Suppressor macrophage (primary cell): ENCODE measurements at regions not wholly inside any gene's neighbourhood (a gene's known extent, or its start where the extent isn't known, plus 50 kb on each side); places are given as distances from the start of the nearest gene placed in this dataset.
A peak's percentile ranks its signal among the peaks of the same experiment; 100 is the strongest.
"Not testable (repeated sequence)": the region's sequence is repeated elsewhere in the genome, so short reads cannot be mapped to it uniquely, and the experiment has no call there.

ENCODE experiments used
- DNase-seq, 4 experiments: peaks; one replicate each; pipeline ENCODE4 v3.0.0-alpha.2; 2020 to 2022

DNA sequence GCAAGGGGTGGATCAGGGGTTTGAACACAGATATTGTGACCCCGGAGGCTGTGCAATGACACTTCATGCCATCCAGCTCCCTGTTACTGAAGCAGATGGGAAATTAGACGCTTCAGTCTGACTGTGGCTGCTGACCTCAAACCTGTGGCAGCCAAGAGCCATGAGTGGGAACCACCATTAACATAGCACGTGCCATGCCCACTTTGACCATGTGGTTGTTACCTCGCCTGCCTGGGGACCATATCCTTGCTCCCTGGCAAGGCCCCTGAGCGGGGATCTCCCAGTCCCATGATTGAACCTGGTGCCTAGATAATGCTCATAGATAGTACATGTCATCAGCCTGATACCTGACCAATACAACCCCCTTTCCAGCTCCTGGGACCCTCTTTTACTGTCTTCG lies 68.9 kb downstream of the CYP26B1 start:
- DNase-seq, result no peak

DNA sequence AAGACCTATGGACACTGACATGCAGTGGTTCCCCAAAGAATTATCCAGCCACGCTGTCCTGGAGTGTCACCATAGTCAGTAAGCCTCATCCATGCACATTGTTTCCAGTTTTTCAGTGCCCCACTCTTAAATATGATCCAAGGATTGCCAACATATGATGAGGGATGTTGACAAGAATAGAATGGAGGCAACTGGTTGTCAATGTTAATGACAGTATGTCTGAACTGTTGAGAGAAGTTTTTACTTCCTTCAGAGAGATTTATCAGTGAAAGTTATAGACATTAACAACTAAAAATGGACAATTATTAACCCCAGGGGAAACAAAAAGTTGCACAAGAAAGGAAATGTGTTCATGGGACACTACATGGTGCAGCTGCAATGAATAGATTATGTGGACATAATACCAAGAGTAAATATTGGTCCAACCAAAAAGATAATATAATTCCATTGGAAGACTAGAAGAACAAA lies 69.9 kb downstream of the CYP26B1 start:
- DNase-seq, result no peak

DNA sequence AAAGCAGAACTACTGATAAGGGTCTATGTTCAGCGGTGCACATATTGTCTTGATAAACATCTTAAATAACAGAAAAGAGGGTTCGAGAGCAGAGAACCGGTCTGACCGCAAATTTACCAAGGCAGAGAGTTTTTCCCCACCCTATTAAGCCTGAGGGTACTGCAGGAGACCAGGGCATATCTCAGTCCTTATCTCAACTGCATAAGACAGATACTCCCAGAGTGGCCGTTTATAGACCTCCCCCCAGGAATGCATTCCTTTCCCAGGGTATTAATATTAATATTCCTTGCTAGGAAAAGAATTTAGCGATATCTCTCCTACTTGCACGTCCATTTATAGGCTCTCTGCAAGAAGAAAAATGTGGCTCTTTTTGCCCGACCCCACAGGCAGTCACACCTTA lies 74.3 kb downstream of the CYP26B1 start:
- DNase-seq, result not testable (repeated sequence)

DNA sequence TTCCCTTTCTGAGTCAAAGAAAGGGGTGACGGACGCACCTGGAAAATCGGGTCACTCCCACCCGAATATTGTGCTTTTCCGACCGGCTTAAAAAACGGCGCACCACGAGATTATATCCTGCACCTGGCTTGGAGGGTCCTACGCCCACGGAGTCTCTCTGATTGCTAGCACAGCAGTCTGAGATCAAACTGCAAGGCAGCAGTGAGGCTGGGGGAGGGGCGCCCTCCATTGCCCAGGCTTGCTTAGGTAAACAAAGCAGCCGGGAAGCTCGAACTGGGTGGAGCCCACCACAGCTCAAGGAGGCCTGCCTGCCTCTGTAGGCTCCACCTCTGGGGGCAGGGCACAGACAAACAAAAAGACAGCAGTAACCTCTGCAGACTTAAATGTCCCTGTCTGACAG lies 83.5 kb downstream of the CYP26B1 start:
- DNase-seq, result not testable (repeated sequence)

DNA sequence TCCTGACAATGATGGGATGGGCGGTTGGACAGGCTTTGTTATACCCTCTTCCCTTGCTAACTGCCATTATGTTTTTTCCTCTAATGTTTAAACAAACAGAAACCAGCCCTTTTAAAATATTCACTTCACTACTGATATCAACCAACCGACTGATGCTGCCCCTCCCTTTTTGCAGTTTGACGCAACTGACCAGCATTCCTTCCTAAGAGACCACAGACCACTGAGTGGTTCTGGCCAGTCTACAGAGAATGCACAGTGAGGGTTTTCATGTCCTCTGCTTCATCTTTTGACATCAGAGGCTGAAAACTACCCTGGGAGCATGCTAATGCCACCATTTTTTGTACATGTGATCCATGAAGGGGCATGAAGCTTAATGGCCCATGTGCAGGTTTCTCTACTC lies 85.3 kb downstream of the CYP26B1 start:
- DNase-seq, result no peak

DNA sequence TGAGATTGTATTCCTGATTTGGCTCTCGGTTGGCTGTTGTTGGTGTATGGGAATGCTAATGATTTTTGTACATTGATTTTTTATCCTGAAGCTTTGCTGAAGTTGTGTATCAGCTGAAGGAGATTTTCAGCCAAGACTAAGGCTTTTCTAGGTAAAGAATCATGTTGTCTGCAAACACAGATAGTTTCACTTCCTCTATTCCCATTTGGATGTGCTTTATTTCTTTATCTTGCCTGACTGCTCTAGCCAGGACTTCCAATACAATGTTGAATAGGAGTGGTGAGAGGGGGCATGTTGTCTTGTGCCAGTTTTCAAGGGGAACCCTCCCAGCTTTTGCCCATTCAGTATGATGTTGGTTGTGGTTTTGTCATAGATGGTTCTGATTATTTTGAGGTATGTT lies 90.4 kb downstream of the CYP26B1 start:
- peak in 2 of 4 experiments; percentile 6 to 21 for DNase-seq

DNA sequence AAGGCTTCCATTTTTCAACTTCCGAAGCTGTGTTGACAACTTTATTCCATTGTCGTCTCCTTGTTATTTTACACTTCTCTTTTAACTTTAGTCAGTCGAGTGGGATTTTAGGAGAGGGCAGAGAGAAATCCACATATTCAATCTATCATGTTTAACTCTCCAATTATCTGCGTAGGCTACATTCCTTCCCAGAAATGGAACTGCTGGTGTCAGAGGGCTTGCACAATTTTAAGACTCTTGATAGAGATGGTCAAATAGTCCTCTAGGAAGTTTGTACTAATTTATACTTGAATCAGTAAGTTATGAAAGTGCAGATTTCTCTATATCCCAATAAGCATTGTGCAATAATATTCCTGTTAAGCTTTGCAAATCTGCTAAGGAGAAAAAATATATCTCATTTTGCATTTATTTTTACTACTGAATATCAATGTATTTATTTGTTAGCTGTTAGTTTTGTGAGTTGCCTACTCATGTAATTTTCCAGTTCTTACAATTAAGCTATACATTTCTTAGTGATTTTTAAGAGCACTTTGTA lies 95.6 kb downstream of the CYP26B1 start:
- no peak for DNase-seq

DNA sequence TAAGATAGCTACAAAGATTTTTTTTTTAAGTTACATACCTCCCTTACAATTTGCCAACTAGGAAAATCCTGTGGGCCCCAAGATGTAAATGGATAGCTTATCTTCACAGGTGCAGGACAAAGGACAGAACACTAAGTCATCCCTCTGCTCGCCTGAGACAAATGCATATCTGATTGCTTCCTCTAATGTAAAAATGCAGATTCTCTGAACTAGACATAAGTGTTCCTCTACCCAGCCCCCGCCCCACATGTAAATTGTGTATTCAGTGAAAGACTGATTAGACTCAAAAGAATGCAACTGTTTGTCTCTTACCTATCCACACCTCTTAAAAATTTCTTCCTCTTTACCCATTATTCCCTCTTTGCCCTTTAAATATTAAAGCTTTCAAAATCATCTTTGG lies 96.5 kb downstream of the CYP26B1 start:
- DNase-seq, result no peak

DNA sequence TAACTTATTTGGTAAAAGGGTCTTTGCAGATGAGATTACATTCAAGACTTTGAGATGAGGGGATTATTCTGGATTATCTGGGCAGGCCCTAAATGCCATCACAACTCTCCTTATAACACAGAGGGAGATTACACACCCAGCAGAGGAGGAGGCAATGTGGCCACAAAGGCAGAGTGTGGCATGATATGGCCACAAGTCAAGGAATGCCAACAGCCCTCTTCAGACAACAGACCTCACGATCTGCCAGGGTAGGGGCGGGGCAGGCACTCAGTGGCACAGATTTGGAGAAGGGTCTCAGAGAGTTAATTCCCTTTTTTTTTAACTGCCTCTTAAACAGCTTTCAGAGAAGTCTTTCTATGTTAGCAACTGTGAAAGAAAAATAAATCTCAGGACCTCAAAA lies 96.9 kb downstream of the CYP26B1 start:
- no peak for DNase-seq

DNA sequence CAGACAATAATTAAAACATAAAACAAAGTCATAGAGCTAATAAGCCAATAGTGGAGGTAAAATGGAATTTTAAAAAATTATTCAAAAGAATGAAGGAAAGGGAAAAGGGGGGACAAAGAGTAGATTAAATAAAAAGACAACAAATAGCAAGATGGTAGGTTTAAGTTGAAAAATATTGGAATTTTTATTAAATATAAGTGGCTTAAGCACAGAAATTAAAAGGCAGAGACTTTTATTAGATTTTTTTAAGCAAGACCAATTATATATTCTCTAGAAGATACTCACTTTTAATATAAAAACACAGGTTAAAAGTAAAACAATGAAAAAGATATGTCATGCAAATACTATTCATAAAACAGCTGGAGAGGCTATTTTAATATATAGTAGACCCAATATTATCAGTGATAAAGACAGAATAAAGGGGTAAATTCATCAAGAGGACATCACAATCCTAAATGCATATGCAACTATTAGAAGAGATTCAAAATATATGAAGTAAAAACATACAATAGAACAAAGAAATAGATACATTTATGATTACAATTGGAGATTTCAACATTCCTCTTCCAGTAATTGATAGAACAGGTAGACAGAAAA lies 98.7 kb downstream of the CYP26B1 start:
- no peak for DNase-seq

DNA sequence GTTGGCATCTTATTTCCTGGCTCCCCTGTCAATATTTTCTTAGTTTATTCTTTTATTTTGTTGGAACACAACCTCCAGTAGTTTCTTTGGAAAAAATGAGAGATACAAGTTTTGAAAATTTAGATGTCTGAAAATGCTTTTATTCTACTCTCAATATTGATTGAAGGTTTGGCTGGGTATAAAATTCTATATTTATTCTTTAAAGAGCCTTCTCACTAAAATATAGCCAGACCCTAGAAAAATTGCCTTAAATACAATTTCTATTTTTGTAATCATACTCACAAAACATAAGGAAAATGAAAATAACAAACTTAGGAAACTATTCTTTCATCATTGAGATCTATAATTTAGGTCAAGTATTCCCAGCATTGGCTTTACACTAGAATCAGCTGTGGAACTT lies 103.7 kb downstream of the CYP26B1 start:
- DNase-seq, result no peak

DNA sequence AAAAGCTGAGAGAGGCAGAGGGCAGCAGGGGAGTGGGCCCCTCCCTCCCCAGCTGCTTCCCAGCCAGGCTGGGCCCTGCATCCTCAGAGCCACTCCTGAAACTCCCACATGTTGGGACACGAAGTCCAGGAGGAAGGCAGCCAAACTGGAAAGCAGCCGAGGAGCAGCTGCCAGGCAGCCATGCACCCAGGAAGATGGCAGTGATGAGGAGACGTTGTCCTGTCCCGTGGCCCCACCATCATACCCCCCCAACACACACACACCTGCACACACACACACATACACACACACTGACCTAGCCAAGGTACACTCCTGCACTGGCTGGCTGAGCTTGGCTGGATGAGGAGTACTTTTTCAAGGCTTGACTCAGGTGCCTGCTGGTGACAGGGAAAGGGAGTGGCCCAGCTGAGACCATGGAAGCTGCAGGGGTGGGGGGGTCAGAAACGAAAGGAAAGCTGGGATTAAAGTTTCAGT lies 106.0 kb downstream of the CYP26B1 start:
- no peak for DNase-seq

DNA sequence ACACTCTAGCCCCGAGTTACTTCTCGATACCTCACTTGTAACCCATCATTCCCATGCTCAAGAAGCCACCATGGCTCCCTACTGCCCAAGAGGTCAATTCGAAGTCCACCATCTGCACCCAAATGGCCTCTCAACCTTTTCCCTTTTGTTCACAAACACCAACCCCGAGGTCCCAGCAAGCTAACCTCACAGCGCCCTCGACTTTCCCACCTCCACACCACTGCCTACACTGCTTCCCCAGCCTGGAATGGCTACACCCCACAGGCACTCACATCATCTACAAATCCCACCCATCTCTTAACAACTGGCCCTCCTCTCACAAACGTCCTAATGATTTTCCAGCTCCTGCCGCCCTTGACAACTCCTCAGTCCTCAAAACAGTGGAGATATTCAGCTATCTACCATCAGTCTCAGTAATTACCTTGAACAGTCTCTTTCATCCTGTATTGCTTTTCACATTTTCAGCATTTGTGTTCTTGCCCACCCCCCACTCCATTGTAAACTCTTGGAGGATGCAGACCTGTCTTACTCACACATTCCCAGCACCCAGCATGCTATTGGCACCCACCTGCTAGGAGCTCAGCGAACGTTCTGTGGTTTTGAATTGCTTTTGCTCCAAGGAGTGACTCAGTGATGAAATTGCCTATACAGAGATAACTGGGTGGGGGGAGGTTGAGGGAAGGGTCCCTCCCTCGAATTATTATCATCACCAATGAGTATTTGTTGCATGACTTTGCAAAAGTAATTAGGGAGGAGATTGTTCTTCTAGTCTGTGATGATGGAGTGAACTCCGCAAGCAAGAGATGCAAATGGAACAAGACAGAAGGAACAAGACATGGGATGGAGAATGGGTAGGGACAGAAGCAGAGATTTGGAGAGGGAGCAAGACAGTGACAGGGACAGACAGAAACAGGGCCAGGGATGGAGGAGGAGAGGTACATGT lies 106.8 kb downstream of the CYP26B1 start:
- no peak for DNase-seq

DNA sequence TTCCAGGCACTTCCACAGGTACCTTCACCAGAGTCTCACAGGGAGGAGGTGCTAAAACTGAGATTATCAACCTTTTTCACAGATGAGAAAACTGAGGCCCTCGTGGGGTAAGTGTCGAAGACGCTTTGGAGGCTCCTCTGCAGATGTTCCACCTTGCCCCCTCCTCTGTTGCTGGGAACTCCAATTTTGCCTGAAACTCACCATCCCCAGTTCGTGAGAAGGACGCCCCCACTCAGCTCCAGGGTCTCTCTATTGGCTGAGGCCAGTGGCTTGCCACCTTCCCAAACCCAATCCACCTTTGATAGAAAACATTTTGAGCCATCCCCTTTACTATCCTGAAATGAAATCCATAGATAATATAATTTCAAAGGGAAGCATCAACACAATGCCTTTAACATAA lies 109.1 kb downstream of the CYP26B1 start:
- DNase-seq, result no peak

DNA sequence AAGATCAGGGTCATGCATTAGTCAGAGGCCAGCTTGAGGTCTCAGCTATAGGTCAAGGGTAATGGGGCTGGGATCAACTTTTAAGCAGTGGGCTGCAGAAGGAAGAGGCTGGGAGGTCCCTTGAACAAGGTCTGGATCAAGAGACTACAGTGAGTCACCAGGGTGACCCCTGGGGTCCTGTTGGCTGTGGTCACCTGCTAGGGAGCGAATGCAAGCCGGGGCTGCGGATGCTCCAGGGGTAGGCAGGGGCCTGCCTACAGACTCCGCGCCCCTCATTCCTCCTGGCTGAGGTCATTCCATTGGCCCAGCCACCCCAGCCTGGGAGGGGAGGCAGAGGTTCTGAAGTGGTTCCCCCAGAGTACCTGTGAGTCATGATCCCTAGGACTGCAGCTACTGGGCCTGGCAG lies 110.4 kb downstream of the CYP26B1 start:
- no peak for DNase-seq

DNA sequence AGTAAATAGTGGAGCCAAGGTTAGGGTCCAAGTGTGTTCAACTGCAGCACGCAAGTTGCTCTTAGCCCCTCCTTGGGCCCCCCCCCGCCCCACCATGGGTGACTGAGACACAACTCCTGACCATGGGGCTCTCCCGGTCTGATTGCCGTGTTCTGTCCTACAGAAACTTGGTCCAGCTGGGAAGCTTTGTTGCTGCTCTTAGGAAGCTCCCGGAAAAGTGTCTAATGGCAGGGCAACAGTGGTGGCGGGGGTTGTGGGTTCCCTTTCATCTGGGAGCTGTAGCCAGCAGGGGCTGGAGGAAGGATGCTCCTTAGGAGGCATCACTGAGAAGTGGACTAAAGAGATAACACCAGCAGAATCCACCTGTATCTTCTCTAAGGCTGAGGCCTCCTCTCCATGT lies 111.1 kb downstream of the CYP26B1 start:
- DNase-seq, result no peak

DNA sequence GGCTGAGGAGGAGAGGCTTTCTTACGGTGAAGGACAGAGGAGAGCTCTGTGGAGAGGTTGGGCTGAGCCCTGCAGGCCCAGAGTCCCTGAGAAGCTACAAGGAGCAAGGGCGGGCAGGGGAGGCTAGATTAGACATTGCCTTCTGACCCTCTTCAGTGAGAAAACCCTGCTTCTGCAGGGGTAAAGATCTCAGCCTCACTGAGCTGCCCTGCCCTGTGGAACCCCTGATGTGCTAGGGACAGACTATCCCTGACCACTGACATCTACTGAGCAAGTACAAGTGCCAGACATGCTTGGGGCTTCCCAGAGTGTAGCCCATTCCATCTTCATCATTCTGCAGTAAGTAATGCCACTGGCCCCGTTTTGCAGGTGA lies 111.5 kb downstream of the CYP26B1 start:
- DNase-seq, result no peak

DNA sequence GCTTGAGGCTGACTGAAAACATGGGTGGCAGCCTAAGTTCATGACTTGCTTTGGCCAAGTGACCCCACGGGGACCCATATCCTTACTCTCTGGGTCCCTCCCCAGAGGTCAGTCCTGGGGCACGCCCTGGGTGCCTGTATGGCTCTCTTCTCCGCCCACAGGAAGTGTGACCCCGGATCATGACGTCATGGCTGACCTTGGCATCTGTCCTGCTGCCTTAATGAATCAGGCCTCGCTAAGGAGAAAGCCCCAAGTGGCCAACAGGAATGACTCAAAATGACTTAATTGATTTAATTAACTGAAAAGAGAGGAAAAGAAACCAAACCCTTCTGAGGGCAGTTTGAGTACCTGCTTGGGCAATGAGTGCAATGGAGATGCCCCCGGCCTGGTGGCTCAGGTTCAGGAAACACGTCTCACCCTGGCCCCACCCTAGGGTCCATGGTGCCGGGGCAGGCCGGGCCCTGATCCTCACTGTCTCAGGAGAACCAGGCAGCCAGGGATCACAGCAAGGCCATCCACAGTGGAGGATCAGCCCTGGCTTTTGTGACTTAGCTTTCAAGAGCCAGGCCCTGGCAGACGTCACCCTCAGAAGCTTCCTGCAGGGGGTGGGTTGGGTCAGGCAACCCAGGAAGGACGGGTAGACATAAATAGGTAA lies 112.0 kb downstream of the CYP26B1 start:
- DNase-seq, result no peak

DNA sequence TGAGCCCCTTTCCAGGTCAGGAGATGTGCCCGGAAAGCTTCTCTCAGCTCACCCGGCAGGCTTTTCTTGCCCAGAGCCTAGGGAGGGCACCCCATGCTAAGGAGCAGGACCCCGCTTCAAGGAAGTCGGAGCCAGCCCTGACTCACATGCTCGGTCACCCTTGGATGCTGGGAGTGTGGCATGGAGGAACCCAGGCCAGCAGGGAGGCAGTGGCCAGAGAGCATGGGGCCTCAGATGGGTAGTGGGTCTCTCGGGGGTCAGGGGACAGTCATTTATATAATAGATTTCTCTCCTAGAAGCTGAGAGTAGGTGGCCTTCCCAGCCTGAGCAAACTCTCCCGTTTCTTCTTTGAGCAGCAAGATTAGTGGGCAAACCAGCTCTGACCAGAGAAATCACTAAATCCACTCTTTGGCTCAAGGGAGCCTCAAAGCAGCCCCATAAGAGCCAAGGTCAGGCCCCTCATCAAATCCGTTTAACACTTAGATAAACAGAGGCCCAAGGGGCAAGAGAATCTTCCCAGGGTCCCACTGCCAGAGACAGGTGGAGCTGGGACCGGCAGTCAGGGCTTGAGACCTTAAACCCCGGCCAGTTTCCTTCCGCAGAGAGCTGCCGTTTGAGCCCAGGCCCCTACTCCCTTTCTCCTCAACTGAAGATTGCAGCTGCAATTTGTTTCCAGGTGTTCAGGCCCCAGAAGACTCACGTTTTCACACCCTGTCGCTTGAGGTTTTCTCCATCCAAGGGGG lies 113.1 kb downstream of the CYP26B1 start:
- DNase-seq, result no peak

DNA sequence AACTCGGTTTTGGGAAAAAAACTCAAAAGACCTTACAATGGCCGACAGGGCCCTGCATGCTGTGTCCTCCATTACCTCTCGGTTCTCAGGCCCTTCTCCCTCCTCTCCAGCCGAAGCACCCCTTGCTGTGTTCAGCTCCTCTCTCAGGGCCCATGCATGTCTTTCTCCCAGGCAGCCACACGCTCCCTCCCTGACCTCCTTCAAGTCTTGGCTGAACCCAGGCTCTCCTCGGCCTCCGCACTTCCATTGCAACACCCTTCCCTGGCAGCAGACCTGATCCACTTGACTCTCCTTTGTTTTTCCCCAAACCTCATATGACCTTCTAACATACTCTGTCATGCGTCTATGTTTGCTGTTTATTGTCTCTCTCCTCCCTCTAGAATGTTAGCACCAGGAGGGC lies 114.0 kb downstream of the CYP26B1 start:
- DNase-seq, result no peak

DNA sequence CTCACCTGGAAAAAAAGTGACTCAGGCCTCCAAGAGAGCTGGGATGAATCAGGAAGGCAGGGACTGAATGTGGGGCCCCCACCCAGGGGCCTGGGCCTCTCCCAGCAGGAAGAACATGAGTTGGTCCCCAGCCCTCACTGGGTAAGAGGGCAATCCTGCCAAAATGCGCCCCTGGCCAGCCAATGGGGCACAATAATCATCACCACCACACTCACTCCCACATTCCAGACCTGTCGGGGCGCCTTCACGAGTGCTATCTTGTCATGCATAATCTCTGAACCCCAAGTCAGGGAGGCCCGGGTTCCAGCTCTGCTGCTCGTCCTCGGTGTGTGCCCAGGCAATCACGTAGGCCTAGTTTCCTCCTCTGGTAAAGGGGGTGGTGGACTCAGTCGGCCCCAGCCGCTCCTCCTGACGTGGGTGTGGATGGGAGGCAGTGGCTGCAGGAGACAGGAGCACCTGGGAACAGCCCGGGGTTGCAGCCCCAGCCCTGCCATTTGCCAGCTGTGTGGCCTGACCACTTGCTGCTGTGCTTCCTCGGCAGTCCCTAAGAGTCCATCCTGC lies 115.1 kb downstream of the CYP26B1 start:
- no peak for DNase-seq
